GM21825 (cell line): ENCODE measurements at regions not wholly inside any gene's neighbourhood (a gene's known extent, or its start where the extent isn't known, plus 50 kb on each side); places are given as distances from the start of the nearest gene placed in this dataset.

Source experiments
- ATAC-seq: cut with Tn5 transposase; IDR thresholded peaks from one replicate; pipeline ENCODE4 v1.9.1; 2021; ENCODE audit warnings: mild to moderate bottlenecking, moderate library complexity; ENCODE audit not compliant: unreplicated experiment

- ATAC-seq: no peak
These were observed 198.5 kb downstream of the ADGRG6 start for GRCh38 chr6:142500250-142500786.

- ATAC-seq: no peak
These were observed 200.0 kb downstream of the ADGRG6 start for GRCh38 chr6:142501795-142502194.

GRCh38 chr6:142507065-142507464 lies 205.3 kb downstream of the ADGRG6 start:
- no peak for ATAC-seq

GRCh38 chr6:142510211-142510610 lies 208.4 kb downstream of the ADGRG6 start:
- ATAC-seq: no peak

- ATAC-seq: no peak
These were observed 216.3 kb downstream of the ADGRG6 start for GRCh38 chr6:142518126-142518525.

- ATAC-seq: no peak
These were observed 217.0 kb downstream of the ADGRG6 start for GRCh38 chr6:142518761-142519160.

GRCh38 chr6:142521791-142522190 lies 220.0 kb downstream of the ADGRG6 start:
- no peak for ATAC-seq

GRCh38 chr6:142523515-142524375 lies 221.9 kb downstream of the ADGRG6 start:
- no peak for ATAC-seq

- ATAC-seq: no peak
These were observed 228.8 kb downstream of the ADGRG6 start for GRCh38 chr6:142530566-142530965.

GRCh38 chr6:142531727-142532126 lies 229.9 kb downstream of the ADGRG6 start:
- no peak for ATAC-seq

- ATAC-seq: no peak
These were observed 232.3 kb downstream of the ADGRG6 start for GRCh38 chr6:142534076-142534475.

GRCh38 chr6:142534484-142534883 lies 232.7 kb downstream of the ADGRG6 start:
- ATAC-seq: no peak

GRCh38 chr6:142537612-142538478 lies 236.0 kb downstream of the ADGRG6 start:
- no peak for ATAC-seq

GRCh38 chr6:142542704-142543233 lies 241.0 kb downstream of the ADGRG6 start:
- ATAC-seq: no peak

GRCh38 chr6:142543606-142544005 lies 241.8 kb downstream of the ADGRG6 start:
- no peak for ATAC-seq

- ATAC-seq: no peak
These were observed 242.5 kb downstream of the ADGRG6 start for GRCh38 chr6:142544199-142544838.

GRCh38 chr6:142545147-142545546 lies 243.3 kb downstream of the ADGRG6 start:
- ATAC-seq: no peak

- no peak for ATAC-seq
These were observed 246.8 kb downstream of the ADGRG6 start for GRCh38 chr6:142548566-142548965.

- no peak for ATAC-seq
These were observed 248.7 kb downstream of the ADGRG6 start for GRCh38 chr6:142550310-142551063.

GRCh38 chr6:142551274-142551811 lies 249.5 kb downstream of the ADGRG6 start:
- ATAC-seq: no peak
